Ishikawa (cell line): ENCODE measurements at regions not wholly inside any gene's neighbourhood (a gene's known extent, or its start where the extent isn't known, plus 50 kb on each side); places are given as distances from the start of the nearest gene placed in this dataset.
A peak's percentile ranks its signal among the peaks of the same experiment; 100 is the strongest.

Source experiments
- CEBPB ChIP-seq: IDR thresholded peaks from 2 replicates; pipeline ENCODE4 v1.6.1; 2012
- CREB1 ChIP-seq: IDR thresholded peaks from 2 replicates; pipeline ENCODE4 v1.6.1; 2012; ENCODE audit warnings: low read depth
- EGR1 ChIP-seq: IDR thresholded peaks from 2 replicates; pipeline ENCODE4 v1.6.1; 2012
- EP300 ChIP-seq: IDR thresholded peaks from 2 replicates; pipeline ENCODE4 v1.6.1; 2012; ENCODE audit warnings: borderline replicate concordance
- FOXM1 ChIP-seq: IDR thresholded peaks from 2 replicates; pipeline ENCODE4 v1.6.1; 2012; ENCODE audit warnings: low read depth, borderline replicate concordance
- NFIC ChIP-seq: IDR thresholded peaks from 2 replicates; pipeline ENCODE4 v1.6.1; 2012
- RAD21 ChIP-seq: IDR thresholded peaks from 2 replicates; pipeline ENCODE4 v1.6.1; 2012; ENCODE audit warnings: low read depth
- TAF1 ChIP-seq: IDR thresholded peaks from 2 replicates; pipeline ENCODE4 v1.6.1; 2012; ENCODE audit warnings: low read depth, mild to moderate bottlenecking
- TCF12 ChIP-seq: IDR thresholded peaks from 2 replicates; pipeline ENCODE4 v1.6.1; 2012; ENCODE audit warnings: low read depth
- TEAD4 ChIP-seq: IDR thresholded peaks from 2 replicates; pipeline ENCODE4 v1.6.1; 2012
- YY1 ChIP-seq: IDR thresholded peaks from 2 replicates; pipeline ENCODE4 v1.6.1; 2012; ENCODE audit warnings: low read depth
- ZBTB7A ChIP-seq: IDR thresholded peaks from 2 replicates; pipeline ENCODE4 v1.6.1; 2012; ENCODE audit warnings: low read depth
- TF ChIP-seq, protein P1 (sequence below): IDR thresholded peaks from 2 replicates; pipeline ENCODE4 v1.6.1; 2012; ENCODE audit warnings: low read depth, mild to moderate bottlenecking
- TF ChIP-seq, protein P2 (sequence below): IDR thresholded peaks from 2 replicates; pipeline ENCODE4 v1.6.1; 2012
- TF ChIP-seq, protein P3 (sequence below): IDR thresholded peaks from 2 replicates; pipeline ENCODE4 v1.6.1; 2012

DNA sequence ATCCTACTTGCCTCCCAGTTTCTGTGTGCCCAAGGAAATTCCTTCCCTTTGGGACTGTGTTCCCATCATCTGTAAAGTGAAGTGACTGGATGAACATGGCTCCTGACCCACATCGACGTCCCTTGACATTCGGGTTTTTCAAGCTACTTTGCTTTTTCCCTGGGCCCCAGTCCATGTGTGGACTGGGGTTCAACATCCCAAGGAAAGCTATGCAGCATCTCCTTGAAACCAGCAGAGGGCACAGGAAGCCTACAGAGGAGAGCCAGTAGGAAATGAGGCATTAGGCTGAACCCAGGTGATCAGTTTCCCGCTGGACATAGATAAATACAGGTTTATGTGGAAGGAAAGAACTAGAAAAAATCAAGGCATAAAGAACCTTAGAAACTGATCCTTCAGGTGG, 145.1 kb upstream of the ARHGEF9 start:
- TF ChIP-seq EGR1 (no peak), TCF12 (no peak), RAD21 (peak; percentile 61)

DNA sequence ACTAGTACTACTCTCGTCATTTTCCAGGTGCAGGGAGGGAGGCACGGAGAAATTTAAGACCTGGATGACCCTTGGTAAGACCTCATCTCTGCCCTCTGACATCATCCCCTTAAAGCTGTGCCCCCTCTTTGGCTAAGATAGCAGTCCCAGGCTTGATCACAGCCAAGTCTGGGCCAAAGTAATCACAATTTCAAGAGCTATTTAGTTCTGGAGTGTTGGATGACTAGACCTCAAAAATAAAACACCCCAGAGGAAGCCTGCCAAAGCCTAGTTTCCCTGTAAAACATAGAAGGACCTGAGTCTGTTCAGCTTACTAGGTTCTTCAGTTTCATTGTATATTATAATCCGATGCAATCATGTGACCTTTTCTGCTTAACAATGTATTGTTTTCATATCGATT, 144.6 kb upstream of the ARHGEF9 start:
- TF ChIP-seq TCF12 (no peak), CREB1 (no peak)

DNA sequence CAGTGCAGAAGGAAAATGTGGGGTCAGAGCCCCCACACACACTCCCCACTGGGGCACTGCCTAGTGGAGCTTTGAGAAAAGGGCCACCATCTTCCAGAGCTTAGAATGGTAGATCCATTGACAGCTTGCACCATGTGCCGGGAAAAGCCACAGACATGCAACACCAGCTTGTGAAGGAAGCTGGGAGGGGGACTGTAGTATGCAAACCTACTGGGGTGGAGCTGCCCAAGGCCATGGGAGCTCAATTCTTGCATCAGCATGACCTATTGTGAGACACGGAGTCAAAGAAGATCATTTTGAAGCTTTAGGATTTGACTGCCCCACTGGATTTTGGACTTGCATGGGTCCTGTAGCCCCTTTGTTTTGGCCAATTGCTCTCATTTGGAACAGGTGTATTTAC, 142.8 kb upstream of the ARHGEF9 start:
- TF ChIP-seq, protein P1, sequence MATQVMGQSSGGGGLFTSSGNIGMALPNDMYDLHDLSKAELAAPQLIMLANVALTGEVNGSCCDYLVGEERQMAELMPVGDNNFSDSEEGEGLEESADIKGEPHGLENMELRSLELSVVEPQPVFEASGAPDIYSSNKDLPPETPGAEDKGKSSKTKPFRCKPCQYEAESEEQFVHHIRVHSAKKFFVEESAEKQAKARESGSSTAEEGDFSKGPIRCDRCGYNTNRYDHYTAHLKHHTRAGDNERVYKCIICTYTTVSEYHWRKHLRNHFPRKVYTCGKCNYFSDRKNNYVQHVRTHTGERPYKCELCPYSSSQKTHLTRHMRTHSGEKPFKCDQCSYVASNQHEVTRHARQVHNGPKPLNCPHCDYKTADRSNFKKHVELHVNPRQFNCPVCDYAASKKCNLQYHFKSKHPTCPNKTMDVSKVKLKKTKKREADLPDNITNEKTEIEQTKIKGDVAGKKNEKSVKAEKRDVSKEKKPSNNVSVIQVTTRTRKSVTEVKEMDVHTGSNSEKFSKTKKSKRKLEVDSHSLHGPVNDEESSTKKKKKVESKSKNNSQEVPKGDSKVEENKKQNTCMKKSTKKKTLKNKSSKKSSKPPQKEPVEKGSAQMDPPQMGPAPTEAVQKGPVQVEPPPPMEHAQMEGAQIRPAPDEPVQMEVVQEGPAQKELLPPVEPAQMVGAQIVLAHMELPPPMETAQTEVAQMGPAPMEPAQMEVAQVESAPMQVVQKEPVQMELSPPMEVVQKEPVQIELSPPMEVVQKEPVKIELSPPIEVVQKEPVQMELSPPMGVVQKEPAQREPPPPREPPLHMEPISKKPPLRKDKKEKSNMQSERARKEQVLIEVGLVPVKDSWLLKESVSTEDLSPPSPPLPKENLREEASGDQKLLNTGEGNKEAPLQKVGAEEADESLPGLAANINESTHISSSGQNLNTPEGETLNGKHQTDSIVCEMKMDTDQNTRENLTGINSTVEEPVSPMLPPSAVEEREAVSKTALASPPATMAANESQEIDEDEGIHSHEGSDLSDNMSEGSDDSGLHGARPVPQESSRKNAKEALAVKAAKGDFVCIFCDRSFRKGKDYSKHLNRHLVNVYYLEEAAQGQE = no peak
- TF ChIP-seq, protein P2, sequence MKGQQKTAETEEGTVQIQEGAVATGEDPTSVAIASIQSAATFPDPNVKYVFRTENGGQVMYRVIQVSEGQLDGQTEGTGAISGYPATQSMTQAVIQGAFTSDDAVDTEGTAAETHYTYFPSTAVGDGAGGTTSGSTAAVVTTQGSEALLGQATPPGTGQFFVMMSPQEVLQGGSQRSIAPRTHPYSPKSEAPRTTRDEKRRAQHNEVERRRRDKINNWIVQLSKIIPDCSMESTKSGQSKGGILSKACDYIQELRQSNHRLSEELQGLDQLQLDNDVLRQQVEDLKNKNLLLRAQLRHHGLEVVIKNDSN = no peak
- TF ChIP-seq NFIC = no peak
- TF ChIP-seq EP300 = no peak
- no peak for TF ChIP-seq TAF1
- TF ChIP-seq, protein P3, sequence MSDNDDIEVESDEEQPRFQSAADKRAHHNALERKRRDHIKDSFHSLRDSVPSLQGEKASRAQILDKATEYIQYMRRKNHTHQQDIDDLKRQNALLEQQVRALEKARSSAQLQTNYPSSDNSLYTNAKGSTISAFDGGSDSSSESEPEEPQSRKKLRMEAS = no peak
- TF ChIP-seq EGR1 = no peak
- no peak for TF ChIP-seq ZBTB7A
- TF ChIP-seq CEBPB = no peak
- no peak for TF ChIP-seq RAD21
- no peak for TF ChIP-seq TEAD4
- no peak for TF ChIP-seq FOXM1
- no peak for TF ChIP-seq TCF12
- TF ChIP-seq YY1 = no peak
- TF ChIP-seq CREB1 = no peak

DNA sequence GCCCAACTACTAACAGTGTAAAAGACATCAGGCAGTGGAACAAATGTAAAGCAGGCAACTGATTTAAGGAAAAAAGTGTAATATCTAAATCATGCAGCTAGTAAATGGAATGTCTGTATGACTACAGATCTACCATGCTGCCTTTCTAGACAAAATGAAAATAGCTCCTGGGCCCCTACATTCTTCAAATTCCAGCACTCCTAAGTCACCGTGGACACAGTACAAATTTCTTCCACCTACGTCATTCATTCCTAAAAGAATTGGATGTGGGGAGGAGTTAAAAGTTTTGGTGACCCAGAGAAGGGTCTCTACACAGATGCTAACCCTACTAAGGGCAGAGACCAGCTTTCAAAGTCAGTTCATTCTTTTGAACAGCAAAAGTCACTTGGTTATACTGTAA, 137.2 kb upstream of the ARHGEF9 start:
- peak; percentile 82 for TF ChIP-seq TEAD4
- TF ChIP-seq, protein P3 = no peak

DNA sequence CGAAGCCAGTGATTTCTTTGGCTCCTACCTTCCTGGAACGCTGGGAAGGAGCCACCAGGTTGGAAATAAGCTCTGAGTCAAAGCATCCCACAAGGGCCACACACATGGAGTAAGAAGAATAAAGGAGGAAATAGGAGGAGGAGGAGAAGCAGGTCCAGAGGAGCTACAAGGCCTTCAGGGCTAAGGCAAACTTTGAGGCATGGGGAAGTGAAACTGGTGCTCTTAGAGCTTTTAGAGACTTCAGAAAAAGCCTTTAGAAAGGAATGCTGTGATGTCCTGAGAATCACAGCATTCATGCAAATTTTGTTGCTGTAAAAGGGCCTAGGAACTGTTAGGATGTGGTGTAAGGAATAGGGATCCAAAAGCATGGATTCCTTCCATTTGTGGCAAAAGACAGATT, 135.9 kb upstream of the ARHGEF9 start:
- TF ChIP-seq TEAD4 (no peak), EGR1 (no peak), YY1 (no peak), FOXM1 (no peak), ZBTB7A (no peak), EP300 (no peak)
- TF ChIP-seq, protein P3 = no peak
- TF ChIP-seq, protein P2 = no peak

DNA sequence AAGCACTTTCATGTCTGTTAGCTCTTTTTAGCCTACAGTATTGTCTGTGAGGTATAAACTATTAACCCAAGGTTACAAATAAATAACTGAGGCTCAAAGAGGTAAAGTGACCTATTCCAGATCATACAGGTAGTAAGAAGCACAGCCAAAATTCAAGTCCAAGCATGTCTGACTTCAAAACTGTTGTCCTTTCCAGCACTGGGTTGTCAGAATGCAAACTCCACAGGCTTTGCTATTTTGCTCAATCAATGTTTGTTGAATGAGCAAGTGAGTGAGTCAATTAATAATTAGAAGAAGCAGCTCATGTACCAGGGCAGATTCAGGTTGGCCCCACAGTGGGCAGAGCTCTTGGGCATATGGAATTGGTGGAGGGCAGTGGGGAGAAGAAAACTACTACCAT, 134.1 kb upstream of the ARHGEF9 start:
- TF ChIP-seq TEAD4 (no peak), EGR1 (no peak), ZBTB7A (no peak), FOXM1 (no peak), CEBPB (no peak), CREB1 (no peak), TCF12 (no peak), YY1 (no peak), NFIC (no peak), RAD21 (no peak), TAF1 (no peak), EP300 (no peak)
- TF ChIP-seq, protein P2 = no peak
- TF ChIP-seq, protein P1 = no peak
- TF ChIP-seq, protein P3 = no peak
